ENCODE measurements at regions not wholly inside any gene's neighbourhood (a gene's known extent, or its start where the extent isn't known, plus 50 kb on each side); places are given as distances from the start of the nearest gene placed in this dataset.

GRCh38 chrX:117010243-117010642, 547.5 kb upstream of the CT83 start:
- TF ChIP-seq EP300 (IDR thresholded peaks at IDR 0.05; ENCODE audit: low read depth) (no peak), CTCF (IDR thresholded peaks at IDR 0.05) (no peak)
